HG03520 (cell line): ENCODE measurements at regions not wholly inside any gene's neighbourhood (a gene's known extent, or its start where the extent isn't known, plus 50 kb on each side); places are given as distances from the start of the nearest gene placed in this dataset.

Experiments used
- ATAC-seq: cut with Tn5 transposase; IDR thresholded peaks from one replicate; pipeline ENCODE4 v1.9.1; 2021; ENCODE audit warnings: mild to moderate bottlenecking, moderate library complexity; ENCODE audit not compliant: unreplicated experiment

- ATAC-seq: no peak
Observed at GRCh38 chr2:71824436-71824835, 323.2 kb downstream of the CYP26B1 start.

- no peak for ATAC-seq
Observed at GRCh38 chr2:71823526-71823925, 324.1 kb downstream of the CYP26B1 start.

- no peak for ATAC-seq
Observed at GRCh38 chr2:71822463-71822862, 325.2 kb downstream of the CYP26B1 start.

DNA sequence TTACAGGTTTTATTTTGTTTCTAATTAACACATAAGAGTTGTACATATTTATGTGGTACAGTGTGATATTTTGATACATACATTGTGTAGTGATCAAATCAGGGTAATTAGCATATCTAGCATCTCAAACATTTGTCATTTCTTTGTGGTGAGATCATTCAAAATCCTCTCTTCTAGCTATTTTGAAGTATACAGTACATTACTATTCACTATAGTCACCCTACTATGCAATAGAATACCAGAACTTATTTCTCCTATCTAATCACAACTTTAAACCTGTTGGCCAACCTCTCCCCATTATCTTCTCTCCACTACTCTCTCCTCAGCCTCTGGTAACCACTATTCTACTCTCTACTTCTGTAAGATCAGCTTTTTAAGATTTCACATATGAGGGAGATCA lies 325.8 kb downstream of the CYP26B1 start:
- no peak for ATAC-seq

DNA sequence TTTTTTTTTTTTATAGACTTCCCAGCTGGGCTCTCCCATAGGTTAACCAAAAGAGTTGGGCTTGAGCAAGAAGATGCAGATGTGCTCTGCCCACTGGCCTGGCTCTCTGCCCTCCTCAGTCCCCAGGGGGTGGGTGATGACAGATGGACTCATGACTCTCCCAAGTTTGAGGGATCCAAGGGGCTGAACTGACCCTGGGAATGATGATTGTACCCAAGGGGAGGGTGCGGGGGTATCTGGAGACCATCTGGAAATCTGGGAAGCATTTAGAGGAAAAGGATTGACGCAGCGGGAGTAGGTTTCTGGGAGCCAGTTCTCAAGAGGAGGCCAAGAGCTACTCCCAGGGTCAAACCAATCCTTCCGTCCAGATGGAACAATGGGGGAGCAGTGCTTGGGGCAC lies 330.8 kb downstream of the CYP26B1 start:
- ATAC-seq: no peak

DNA sequence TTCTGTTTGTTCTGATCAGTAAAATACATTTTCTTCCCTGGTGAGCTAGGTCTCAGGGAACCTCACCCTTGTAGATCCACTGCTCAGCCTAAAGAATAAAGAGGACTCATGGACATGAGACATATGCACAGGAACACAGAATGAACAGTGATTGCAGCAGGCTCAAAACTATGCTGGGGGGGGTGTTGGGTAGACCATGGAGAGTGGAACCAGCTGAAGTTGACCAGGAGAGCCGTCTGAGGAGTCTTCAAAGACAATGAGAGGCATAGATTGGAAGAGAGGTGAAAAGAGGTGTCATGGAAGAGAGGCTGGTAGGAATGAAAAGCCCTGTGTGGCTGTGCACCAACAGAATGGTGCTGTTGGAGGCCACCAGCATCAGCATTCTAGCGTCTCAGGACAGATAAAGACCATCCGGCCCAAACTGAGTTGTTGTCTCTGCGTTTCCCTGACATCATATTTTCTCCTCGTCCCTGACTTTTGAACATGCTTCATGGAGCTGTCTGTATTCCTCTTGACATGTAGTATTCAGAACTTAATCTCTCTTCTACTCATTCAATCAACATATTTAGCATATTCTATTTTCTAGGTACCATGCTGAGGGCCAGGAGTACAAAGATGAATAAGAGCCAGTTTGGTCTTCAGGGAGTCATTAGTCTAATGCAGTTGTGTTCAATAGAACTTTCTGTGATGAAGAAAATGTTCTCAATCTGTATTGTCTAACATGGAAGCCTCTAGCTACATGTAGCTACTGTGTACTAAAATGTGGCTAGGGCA lies 331.8 kb downstream of the CYP26B1 start:
- no peak for ATAC-seq

DNA sequence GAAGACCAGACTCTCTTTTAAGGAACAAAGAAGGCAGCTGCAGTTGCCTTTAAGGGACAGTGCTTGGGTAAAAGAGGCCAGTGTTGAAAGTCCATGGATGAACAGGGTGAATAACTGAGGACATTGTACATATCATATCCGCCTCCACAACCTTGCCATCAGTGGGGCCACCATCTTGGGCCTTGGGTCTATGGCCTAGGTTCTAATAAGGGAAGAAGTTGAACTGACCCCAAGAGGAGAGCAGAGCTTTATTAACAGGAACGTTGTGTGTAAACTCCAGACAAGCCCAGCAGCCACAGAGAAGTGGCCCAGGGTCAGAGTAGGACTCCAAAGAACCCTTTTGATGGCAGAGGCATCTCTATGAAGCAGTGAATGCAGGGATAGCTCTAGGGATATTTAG lies 332.8 kb downstream of the CYP26B1 start:
- ATAC-seq: no peak

- no peak for ATAC-seq
Observed at GRCh38 chr2:71813807-71814470, 333.7 kb downstream of the CYP26B1 start.

DNA sequence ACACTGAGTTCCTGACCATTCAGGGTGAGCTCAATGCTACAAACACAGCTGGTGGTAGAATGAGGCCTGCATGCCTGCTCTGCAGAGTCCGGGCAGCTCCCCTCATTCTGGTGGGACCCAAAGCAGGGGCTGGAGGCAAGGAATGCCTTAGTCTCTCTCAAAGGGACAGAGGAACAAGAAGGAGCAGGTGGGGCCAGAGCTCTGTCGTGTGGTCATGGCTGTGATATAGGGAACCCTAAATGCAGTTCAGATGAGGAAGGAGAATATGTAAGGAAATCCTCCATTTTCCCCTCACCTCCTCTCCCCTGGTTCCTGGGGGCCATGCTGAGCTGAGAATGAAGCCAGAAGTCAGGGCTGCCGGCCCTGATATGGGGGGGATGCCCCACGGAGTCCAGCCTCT lies 334.3 kb downstream of the CYP26B1 start:
- no peak for ATAC-seq

DNA sequence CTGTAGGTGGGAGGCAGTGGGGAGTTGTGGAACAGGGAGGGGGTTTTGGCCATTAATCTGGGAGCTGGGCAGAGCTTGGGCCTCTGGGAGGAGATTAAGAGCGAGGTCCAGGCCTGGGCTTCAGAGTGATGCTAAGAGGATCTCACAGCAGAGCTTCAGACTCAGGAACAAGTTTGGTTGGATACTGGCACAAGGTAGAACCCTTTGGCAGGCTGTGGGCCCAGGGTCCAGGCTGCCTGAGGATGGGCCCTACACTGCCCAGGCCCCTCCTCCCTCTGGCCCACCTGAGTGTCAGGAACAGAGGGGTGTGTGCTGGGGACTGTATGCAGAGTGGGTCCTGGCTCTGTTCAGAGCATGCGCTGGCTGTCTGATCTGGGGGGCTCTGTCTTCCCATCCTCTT lies 334.9 kb downstream of the CYP26B1 start:
- no peak for ATAC-seq

GRCh38 chr2:71811726-71812125 lies 335.9 kb downstream of the CYP26B1 start:
- no peak for ATAC-seq

GRCh38 chr2:71811157-71811556 lies 336.5 kb downstream of the CYP26B1 start:
- no peak for ATAC-seq

GRCh38 chr2:71807581-71808451 lies 339.8 kb downstream of the CYP26B1 start:
- ATAC-seq: no peak

GRCh38 chr2:71806432-71806831 lies 341.2 kb downstream of the CYP26B1 start:
- no peak for ATAC-seq

- ATAC-seq: no peak
Observed at GRCh38 chr2:71804281-71804751, 343.3 kb downstream of the CYP26B1 start.

DNA sequence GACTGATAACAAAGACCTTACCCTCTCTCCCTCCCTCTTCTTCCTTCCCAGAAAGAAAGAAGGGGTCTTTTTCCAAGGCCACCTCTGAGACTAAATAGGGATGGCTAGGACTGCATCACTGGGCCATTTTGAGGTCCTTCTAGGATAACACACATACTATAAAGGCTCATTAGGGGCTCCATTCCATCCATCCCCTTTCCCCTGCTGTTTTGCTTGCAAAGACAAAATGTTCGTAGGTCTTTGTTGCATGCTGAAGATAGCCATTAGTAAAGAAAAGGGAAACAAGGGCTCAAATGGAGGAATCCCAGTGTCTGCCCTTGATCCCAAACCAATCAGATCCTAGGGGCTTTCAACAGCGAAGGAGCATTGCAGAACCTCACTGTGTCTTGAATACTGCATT lies 344.3 kb downstream of the CYP26B1 start:
- ATAC-seq: no peak

- ATAC-seq: no peak
Observed at GRCh38 chr2:71802556-71802955, 345.1 kb downstream of the CYP26B1 start.

DNA sequence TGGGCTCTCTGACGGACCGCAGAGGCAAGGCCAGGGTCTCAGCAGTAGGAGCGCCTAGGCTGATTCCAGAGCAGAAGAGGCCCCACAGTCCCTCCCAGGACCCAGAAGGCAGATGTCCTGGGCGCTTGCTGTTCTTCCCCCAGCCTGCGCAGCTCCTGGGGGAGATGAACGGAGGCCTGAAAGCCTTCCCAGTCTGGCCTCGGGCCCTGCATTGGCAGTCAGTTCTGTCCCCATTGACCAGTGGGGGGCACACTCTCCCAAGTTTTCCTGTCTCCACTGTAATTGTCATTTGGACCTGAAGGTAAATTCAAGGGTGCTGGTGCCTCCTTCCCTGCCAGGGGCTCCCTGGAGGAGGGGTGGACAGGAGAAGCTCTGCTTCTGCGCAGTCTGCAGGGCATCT lies 345.7 kb downstream of the CYP26B1 start:
- no peak for ATAC-seq

DNA sequence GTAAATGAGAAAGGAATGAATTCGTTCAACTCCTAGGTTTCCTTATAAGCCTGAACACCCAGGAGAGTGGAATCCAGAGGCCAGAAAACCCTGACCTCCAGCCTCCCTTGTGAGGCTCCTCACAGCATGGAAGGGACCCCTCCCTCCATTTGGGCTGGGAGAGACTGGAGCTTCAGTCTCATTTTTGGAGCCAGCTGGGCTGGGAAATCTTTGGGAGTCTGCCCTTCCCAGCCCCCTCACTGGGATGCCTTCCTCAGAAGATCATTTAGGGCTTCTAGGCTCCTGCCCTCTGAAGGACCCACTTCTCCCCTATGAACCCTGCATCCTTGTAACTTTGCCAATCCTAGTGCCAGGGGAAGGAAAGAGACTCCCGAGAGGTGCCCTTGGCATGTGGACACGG lies 346.1 kb downstream of the CYP26B1 start:
- ATAC-seq: no peak

DNA sequence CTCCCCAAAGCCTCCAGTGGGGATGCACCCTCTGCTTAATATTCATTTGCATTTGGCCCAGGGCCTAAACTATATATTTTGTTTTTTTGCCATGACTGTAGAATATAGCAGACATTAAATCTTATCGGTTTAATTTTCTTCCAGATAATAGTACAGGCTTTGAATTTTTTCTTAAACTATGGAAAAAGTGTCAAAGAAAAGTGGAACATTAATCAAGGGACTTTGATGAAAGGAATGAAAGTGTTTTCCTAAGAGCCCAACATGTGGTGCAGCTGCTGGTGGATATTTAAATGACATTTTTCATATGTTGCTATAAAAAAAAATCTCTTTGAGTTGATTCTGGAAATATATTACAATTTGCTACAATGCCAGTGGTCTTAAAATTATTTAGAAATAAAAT lies 346.8 kb downstream of the CYP26B1 start:
- ATAC-seq: no peak

- ATAC-seq: no peak
Observed at GRCh38 chr2:71800106-71800809, 346.9 kb downstream of the DYSF start.
